ENCODE measurements at regions not wholly inside any gene's neighbourhood (a gene's known extent, or its start where the extent isn't known, plus 50 kb on each side); places are given as distances from the start of the nearest gene placed in this dataset.

- no peak for ATAC-seq
- POLR2A ChIA-PET: no interaction called here
- DNase-seq (ENCODE audit: low read depth, low spot score): no peak
Observed at GRCh38 chr13:29905845-29906244, 55.4 kb upstream of the UBL3 start.

GRCh38 chr13:29903996-29904395 is 53.6 kb upstream of the UBL3 start:
- ATAC-seq (no peak), DNase-seq (ENCODE audit: low read depth, low spot score) (no peak)
- ChIA-PET POLR2A (no interaction called here), CTCF (no interaction called here)
- BruUV-seq (replicated peaks): no TSS peak
- no peak overlapping the region for H3K27ac ChIP-seq (ENCODE audit: low read length)
- no peaks in the 10 kb centered on the region for H3K27me3 ChIP-seq (ENCODE audit: control insufficient read depth, insufficient read depth, low read length)
- no peaks in the 10 kb centered on the region for H3K9me3 ChIP-seq (ENCODE audit: control insufficient read depth, insufficient read depth, low read depth, low read length)
- no peaks in the 10 kb centered on the region for H3K36me3 ChIP-seq (ENCODE audit: control insufficient read depth, insufficient read depth, low read length)
- intact Hi-C loops (cut with micrococcal nuclease; ENCODE audit: unreplicated experiment) (no loop called here), in situ Hi-C loops (cut with HindIII; ENCODE audit: low pct_unique_long_range_greater_than_20kb, low sequenced_read_pairs) (no loop called here)
- H3K4me3 ChIP-seq (ENCODE audit: low read depth in 2 of 2, low read length in 2 of 2): no peak overlapping the region
- H3K4me1 ChIP-seq (ENCODE audit: control insufficient read depth, insufficient read depth, low read length): no peaks in the 10 kb centered on the region
- no peak for TF ChIP-seq POLR2AphosphoS5 (IDR thresholded peaks at IDR 0.05; ENCODE audit: low read depth, low read length)
- TF ChIP-seq SIN3A (IDR thresholded peaks at IDR 0.05; ENCODE audit: borderline replicate concordance, insufficient read depth, low read depth, low read length): no peak
- TF ChIP-seq TCF7L2 (IDR thresholded peaks at IDR 0.05; ENCODE audit: low read depth, low read length): no peak
- no peak for TF ChIP-seq CTCF (IDR thresholded peaks at IDR 0.05)
- TF ChIP-seq REST (IDR thresholded peaks at IDR 0.05; ENCODE audit: insufficient read depth in 1 of 2, low read depth in 2 of 2, low read length in 1 of 2): no peak

More at GRCh38 chr13:29905845-29906244, 55.4 kb upstream of the UBL3 start:
- Histone ChIP-seq H3K27me3 (ENCODE audit: control insufficient read depth, insufficient read depth, low read length) (no peaks in the 10 kb centered on the region), H3K4me3 (ENCODE audit: low read depth in 2 of 2, low read length in 2 of 2) (no peak overlapping the region), H3K27ac (ENCODE audit: low read length) (no peak overlapping the region), H3K36me3 (ENCODE audit: control insufficient read depth, insufficient read depth, low read length) (no peaks in the 10 kb centered on the region), H3K9me3 (ENCODE audit: control insufficient read depth, insufficient read depth, low read depth, low read length) (no peaks in the 10 kb centered on the region), H3K4me1 (ENCODE audit: control insufficient read depth, insufficient read depth, low read length) (no peaks in the 10 kb centered on the region)
- intact Hi-C loops (cut with micrococcal nuclease; ENCODE audit: unreplicated experiment): no loop called here
- no TSS peak for BruUV-seq (replicated peaks)
- in situ Hi-C loops (cut with HindIII; ENCODE audit: low pct_unique_long_range_greater_than_20kb, low sequenced_read_pairs): no loop called here
- CTCF ChIA-PET: no interaction called here
- no peak for TF ChIP-seq SIN3A (IDR thresholded peaks at IDR 0.05; ENCODE audit: borderline replicate concordance, insufficient read depth, low read depth, low read length)
- TF ChIP-seq TCF7L2 (IDR thresholded peaks at IDR 0.05; ENCODE audit: low read depth, low read length): no peak
- TF ChIP-seq REST (IDR thresholded peaks at IDR 0.05; ENCODE audit: insufficient read depth in 1 of 2, low read depth in 2 of 2, low read length in 1 of 2): no peak
- no peak for TF ChIP-seq CTCF (IDR thresholded peaks at IDR 0.05)
- TF ChIP-seq POLR2AphosphoS5 (IDR thresholded peaks at IDR 0.05; ENCODE audit: low read depth, low read length): no peak
